HCT116 (cell line): ENCODE measurements at regions not wholly inside any gene's neighbourhood (a gene's known extent, or its start where the extent isn't known, plus 50 kb on each side); places are given as distances from the start of the nearest gene placed in this dataset.

Experiments
- ATAC-seq: fragments of 200-7000 bp; cut with Tn5 transposase; 2 replicates; pipeline ENCODE4 v1.9.1; 2020; ENCODE audit warnings: mild to moderate bottlenecking, moderate library complexity
- BruUV-seq: library from RNA; stranded (reverse); fragments of 400-500 nt; replicated peaks from 2 replicates; lab custom pipeline; 2021; lab: Mats Ljungman, UMichigan
- CTCF ChIA-PET: fragments of 300-600 bp; sonication (Branson Sonifier 250); formaldehyde crosslinking; loops from one replicate; lab custom pipeline; 2021; ENCODE audit warnings: antibody characterized with exemption; lab: Charles Lee
- POLR2A ChIA-PET: fragments of 300-600, 350-600 bp; sonication (Branson Sonifier 250); formaldehyde crosslinking; loops from one replicate; lab custom pipeline; 2021; ENCODE audit warnings: antibody characterized with exemption; lab: Charles Lee
- RAD21 ChIA-PET, 2 experiments: fragments of 300-600 bp; sonication (Branson Sonifier 250); formaldehyde crosslinking; loops; one replicate each; lab custom pipeline; 2023; ENCODE audit warnings: low total read pairs in 2 of 2; ENCODE audit not compliant: uncharacterized antibody in 2 of 2, unreplicated experiment in 2 of 2, low non-redundant PET in 1 of 2; lab: Charles Lee
- DNase-seq: peaks from one replicate; pipeline ENCODE4 v3.0.0-alpha.2; 2010; ENCODE audit warnings: low read depth, low spot score
- H2AFZ ChIP-seq: fragments of 200-600 bp; shearing (Covaris generic), sonication (generic); 2 replicates; pipeline ENCODE4 v1.6.1; 2017; ENCODE audit warnings: low read depth, mixed run types, mixed read lengths, antibody characterized with exemption, low read length; ENCODE audit not compliant: poor library complexity, severe bottlenecking
- H3K27ac ChIP-seq: 2 replicates; pipeline ENCODE4 v1.5.1; 2012; ENCODE audit warnings: low read depth, low read length
- H3K27me3 ChIP-seq: fragments of 200-600 bp; sonication (generic); 2 replicates; pipeline ENCODE4 v1.6.1; 2016; ENCODE audit warnings: mixed run types, low read length, mixed read lengths; ENCODE audit not compliant: insufficient read depth
- H3K36me3 ChIP-seq, 2 experiments: fragments of 200-500 bp in 1 of 2; fragments of 200-600 bp in 1 of 2; sonication (Bioruptor generic) in 1 of 2; sonication (generic) in 1 of 2; 2 replicates each; pipeline versions ENCODE4 v1.5.1 to v1.6.1; 2014 to 2016; ENCODE audit warnings: low read length in 2 of 2, inconsistent platforms in 1 of 2, mixed read lengths in 1 of 2, mixed run types in 1 of 2; ENCODE audit not compliant: insufficient read depth in 2 of 2, control insufficient read depth in 1 of 2
- H3K4me1 ChIP-seq, 2 experiments: fragments of 200-600 bp in 1 of 2; sonication (generic) in 1 of 2; 2 replicates each; pipeline versions ENCODE4 v1.5.1 to v1.6.1; 2012 to 2017; ENCODE audit warnings: low read length in 2 of 2, inconsistent platforms in 1 of 2, mild to moderate bottlenecking in 1 of 2, mixed read lengths in 1 of 2, mixed run types in 1 of 2, moderate library complexity in 1 of 2; ENCODE audit not compliant: insufficient read depth in 2 of 2, control insufficient read depth in 1 of 2
- H3K4me2 ChIP-seq: fragments of 200-600 bp; sonication (generic); 2 replicates; pipeline ENCODE4 v1.6.1; 2017; ENCODE audit warnings: mixed run types, low read length, mixed read lengths
- H3K4me3 ChIP-seq, 2 experiments: fragments of 200-600 bp in 1 of 2; sonication (generic) in 1 of 2; replicated peaks in 1 of 2; 2 replicates each; pipeline ENCODE4 v1.5.1; 2011 to 2016; ENCODE audit warnings: low read length in 2 of 2, control low read depth in 1 of 2, low read depth in 1 of 2, mild to moderate bottlenecking in 1 of 2, mixed read lengths in 1 of 2, mixed run types in 1 of 2
- H3K79me2 ChIP-seq: fragments of 200-600 bp; sonication (generic); 2 replicates; pipeline ENCODE4 v1.6.1; 2017; ENCODE audit warnings: mild to moderate bottlenecking, mixed run types, low read length, moderate library complexity, mixed read lengths; ENCODE audit not compliant: insufficient read depth
- H3K9ac ChIP-seq: fragments of 200-600 bp; sonication (generic); 2 replicates; pipeline ENCODE4 v1.6.1; 2016; ENCODE audit warnings: low read length, mixed read lengths
- H3K9me2 ChIP-seq: fragments of 200-600 bp; sonication (generic), shearing (Covaris generic); 2 replicates; pipeline ENCODE4 v1.6.1; 2017; ENCODE audit warnings: mixed run types, mild to moderate bottlenecking, moderate library complexity; ENCODE audit not compliant: insufficient read depth
- H3K9me3 ChIP-seq, 2 experiments: fragments of 200-500 bp in 1 of 2; fragments of 200-600 bp in 1 of 2; sonication (Bioruptor generic) in 1 of 2; sonication (generic) in 1 of 2; 2 replicates each; pipeline ENCODE4 v1.6.1; 2014 to 2017; ENCODE audit warnings: low read length in 2 of 2, mixed read lengths in 2 of 2, inconsistent platforms in 1 of 2, low read depth in 1 of 2, mild to moderate bottlenecking in 1 of 2, mixed run types in 1 of 2, moderate library complexity in 1 of 2; ENCODE audit not compliant: control insufficient read depth in 1 of 2, insufficient read depth in 1 of 2
- H4K20me1 ChIP-seq: fragments of 200-600 bp; sonication (generic), shearing (Covaris generic); 2 replicates; pipeline ENCODE4 v1.6.1; 2017; ENCODE audit warnings: mixed run types, mild to moderate bottlenecking, moderate library complexity; ENCODE audit not compliant: insufficient read depth
- ATF3 ChIP-seq: IDR thresholded peaks from 2 replicates; pipeline ENCODE4 v1.6.1; 2012
- CBX3 ChIP-seq: IDR thresholded peaks from 2 replicates; pipeline ENCODE4 v1.6.1; 2012; ENCODE audit warnings: low read depth
- CEBPB ChIP-seq: IDR thresholded peaks from 2 replicates; pipeline ENCODE4 v1.6.1; 2012; ENCODE audit warnings: low read depth
- ELF1 ChIP-seq: IDR thresholded peaks from 2 replicates; pipeline ENCODE4 v1.6.1; 2012; ENCODE audit warnings: low read depth, borderline replicate concordance
- EZH2 ChIP-seq: fragments of 200-600 bp; sonication (generic); IDR thresholded peaks from 2 replicates; pipeline ENCODE4 v1.6.1; 2017; ENCODE audit warnings: antibody characterized with exemption, mixed run types
- EZH2phosphoT487 ChIP-seq: fragments of 200-600 bp; IDR thresholded peaks from 2 replicates; pipeline ENCODE4 v1.6.1; 2018; ENCODE audit warnings: antibody characterized with exemption, borderline replicate concordance
- JUND ChIP-seq: IDR thresholded peaks from 2 replicates; pipeline ENCODE4 v1.6.1; 2012
- POLR2A ChIP-seq: IDR thresholded peaks from 2 replicates; pipeline ENCODE4 v1.7.0; 2011; ENCODE audit warnings: borderline replicate concordance; ENCODE audit not compliant: insufficient read depth, insufficient read length; ENCODE audit errors: extremely low read depth
- POLR2AphosphoS5 ChIP-seq: IDR thresholded peaks from 2 replicates; pipeline ENCODE4 v1.6.1; 2011; ENCODE audit warnings: mild to moderate bottlenecking, low read depth, low read length, moderate library complexity
- RAD21 ChIP-seq: IDR thresholded peaks from 2 replicates; pipeline ENCODE4 v1.6.1; 2012; ENCODE audit warnings: low read depth, mild to moderate bottlenecking
- REST ChIP-seq: IDR thresholded peaks from 2 replicates; pipeline ENCODE4 v1.6.1; 2012; ENCODE audit warnings: low read depth
- SIN3A ChIP-seq: IDR thresholded peaks from 2 replicates; pipeline ENCODE4 v1.6.1; 2012; ENCODE audit warnings: low read depth
- SP1 ChIP-seq: IDR thresholded peaks from 2 replicates; pipeline ENCODE4 v1.6.1; 2012; ENCODE audit warnings: low read depth
- SRF ChIP-seq: IDR thresholded peaks from 2 replicates; pipeline ENCODE4 v1.6.1; 2012; ENCODE audit warnings: low read depth
- TCF7L2 ChIP-seq: IDR thresholded peaks from 2 replicates; pipeline ENCODE4 v1.7.0; 2011; ENCODE audit warnings: borderline replicate concordance, inconsistent platforms; ENCODE audit not compliant: insufficient read depth, insufficient read length; ENCODE audit errors: extremely low read depth
- YY1 ChIP-seq: IDR thresholded peaks from 2 replicates; pipeline ENCODE4 v1.6.1; 2011; ENCODE audit warnings: low read length, low read depth, moderate library complexity, mild to moderate bottlenecking; ENCODE audit not compliant: insufficient replicate concordance; ENCODE audit errors: extremely low read depth
- ZFX ChIP-seq: fragments of 450-650 bp; IDR thresholded peaks from 2 replicates; pipeline ENCODE4 v1.6.1; 2017
- intact Hi-C: fragments of 100-400 bp; cut with micrococcal nuclease; formaldehyde crosslinking; loops from 2 replicates; pipeline ENCODE4 v1.10.0; 2022
- TF ChIP-seq, protein P1 (sequence below): IDR thresholded peaks from 2 replicates; pipeline ENCODE4 v1.6.1; 2012
- TF ChIP-seq, protein P2 (sequence below): IDR thresholded peaks from 2 replicates; pipeline ENCODE4 v1.6.1; 2011; ENCODE audit warnings: mild to moderate bottlenecking, low read length, moderate library complexity; ENCODE audit not compliant: insufficient replicate concordance; ENCODE audit errors: extremely low read depth

DNA sequence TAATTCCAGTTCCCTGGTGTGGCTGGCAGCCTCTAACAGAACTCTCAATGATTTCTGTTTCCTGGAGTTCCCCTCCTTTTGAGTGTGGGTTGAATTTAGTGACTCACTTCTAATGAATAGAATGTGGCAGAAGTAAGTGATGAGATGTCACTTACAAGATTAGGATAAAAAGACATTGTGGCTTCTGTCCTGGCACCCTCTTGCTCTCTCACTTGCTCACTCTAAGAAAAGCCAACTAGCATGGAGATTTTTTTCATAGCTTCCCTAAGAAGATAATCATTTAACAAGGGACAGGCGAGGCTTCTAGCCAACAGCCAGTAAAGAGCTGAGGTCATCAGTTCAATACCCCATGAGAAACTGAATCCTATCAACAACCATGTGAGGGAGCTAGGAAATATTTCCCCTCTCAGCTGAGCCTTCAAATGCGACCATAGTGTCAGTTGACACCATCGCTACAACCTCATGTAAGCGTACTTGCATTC lies 156.7 kb downstream of the TMTC3 start (continued):
- TF ChIP-seq REST (no peak), RAD21 (peak; percentile 30), POLR2AphosphoS5 (peak; percentile 22; the same call in 1 of the 2 replicates), ZFX (no peak), ATF3 (no peak), SIN3A (peak; percentile 79), SP1 (peak; percentile 85), EZH2phosphoT487 (no peak), TCF7L2 (no peak), JUND (peak; percentile 87), CEBPB (peak; percentile 75)
- TF ChIP-seq, protein P1, sequence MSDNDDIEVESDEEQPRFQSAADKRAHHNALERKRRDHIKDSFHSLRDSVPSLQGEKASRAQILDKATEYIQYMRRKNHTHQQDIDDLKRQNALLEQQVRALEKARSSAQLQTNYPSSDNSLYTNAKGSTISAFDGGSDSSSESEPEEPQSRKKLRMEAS, result peak; percentile 72

DNA sequence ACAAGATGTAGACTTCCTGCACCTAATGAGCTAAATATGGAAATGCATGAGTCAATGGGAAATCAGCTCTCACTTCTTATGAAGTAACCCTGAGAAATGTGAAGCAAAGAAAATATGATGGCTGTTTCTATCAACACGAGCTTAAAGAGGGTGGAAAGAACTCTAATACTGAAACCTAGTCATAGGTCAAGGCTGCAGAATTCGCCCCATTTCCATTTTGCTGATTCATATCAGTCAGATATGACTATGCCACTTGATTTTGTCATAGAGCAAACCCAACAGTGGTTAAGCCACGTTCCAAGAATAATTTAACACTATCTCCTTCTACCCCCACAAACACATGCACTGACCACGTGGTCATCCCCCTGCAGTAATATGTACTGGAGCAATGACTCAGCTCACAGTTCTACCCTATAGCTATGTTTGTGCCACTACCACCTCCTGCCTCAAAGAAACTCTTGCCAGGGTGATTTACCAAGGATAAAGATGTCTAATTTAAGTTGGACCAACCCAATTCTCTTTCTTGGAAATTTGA lies 157.5 kb downstream of the TMTC3 start:
- Histone ChIP-seq H3K27ac (no peak overlapping the region; the same call in 1 of the 2 replicates), H3K9ac (no peak overlapping the region), H3K4me1 (peaks cover 9 to 32% of the 10 kb centered on the region in 2 experiments; a peak in 3 of 4 replicates), H3K79me2 (no peaks in the 10 kb centered on the region), H3K9me2 (no peaks in the 10 kb centered on the region; the same call in 1 of the 2 replicates), H3K4me3 (no peak overlapping the region), H3K9me3 (no peaks in the 10 kb centered on the region), H3K4me2 (peak overlapping the region; percentile 52), H2AFZ (peak overlapping the region; percentile 77), H3K36me3 (no peaks in the 10 kb centered on the region), H3K27me3 (no peaks in the 10 kb centered on the region), H4K20me1 (no peaks in the 10 kb centered on the region)
- CTCF ChIA-PET, result interaction anchor here (0.8 kb wide), 1 partner anchor 157 kb away, joined by 3 read pairs; the partner anchor contains the start of genes CEP290 and TMTC3
- ATAC-seq, result peak; percentile 66
- BruUV-seq, result no TSS peak
- POLR2A ChIA-PET, result interaction anchor here (1.1 to 1.4 kb wide), 2 partner anchors 9 to 281 kb away, joined by 3 to 4 read pairs; partner anchors contain the start of gene KITLG
- peak; percentile 34 for DNase-seq
- RAD21 ChIA-PET, result no interaction called here
- intact Hi-C loops, result no loop called here
- TF ChIP-seq EZH2, result no peak
- TF ChIP-seq, protein P2, sequence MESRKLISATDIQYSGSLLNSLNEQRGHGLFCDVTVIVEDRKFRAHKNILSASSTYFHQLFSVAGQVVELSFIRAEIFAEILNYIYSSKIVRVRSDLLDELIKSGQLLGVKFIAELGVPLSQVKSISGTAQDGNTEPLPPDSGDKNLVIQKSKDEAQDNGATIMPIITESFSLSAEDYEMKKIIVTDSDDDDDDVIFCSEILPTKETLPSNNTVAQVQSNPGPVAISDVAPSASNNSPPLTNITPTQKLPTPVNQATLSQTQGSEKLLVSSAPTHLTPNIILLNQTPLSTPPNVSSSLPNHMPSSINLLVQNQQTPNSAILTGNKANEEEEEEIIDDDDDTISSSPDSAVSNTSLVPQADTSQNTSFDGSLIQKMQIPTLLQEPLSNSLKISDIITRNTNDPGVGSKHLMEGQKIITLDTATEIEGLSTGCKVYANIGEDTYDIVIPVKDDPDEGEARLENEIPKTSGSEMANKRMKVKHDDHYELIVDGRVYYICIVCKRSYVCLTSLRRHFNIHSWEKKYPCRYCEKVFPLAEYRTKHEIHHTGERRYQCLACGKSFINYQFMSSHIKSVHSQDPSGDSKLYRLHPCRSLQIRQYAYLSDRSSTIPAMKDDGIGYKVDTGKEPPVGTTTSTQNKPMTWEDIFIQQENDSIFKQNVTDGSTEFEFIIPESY, result no peak
- no peak for TF ChIP-seq RAD21
- TF ChIP-seq CBX3, result peak; percentile 82
- no peak for TF ChIP-seq YY1
- no peak for TF ChIP-seq ELF1
- TF ChIP-seq JUND, result peak; percentile 42
- no peak for TF ChIP-seq POLR2AphosphoS5
- TF ChIP-seq CEBPB, result no peak
- no peak for TF ChIP-seq POLR2A
- TF ChIP-seq, protein P1, result peak; percentile 91
- TF ChIP-seq SRF, result peak; percentile 80
